CD4-positive, alpha-beta T cell treated with Interleukin-21 for 1 hour (primary cell): ENCODE measurements at regions not wholly inside any gene's neighbourhood (a gene's known extent, or its start where the extent isn't known, plus 50 kb on each side); places are given as distances from the start of the nearest gene placed in this dataset.

ENCODE experiments used
- DNase-seq: peaks from one replicate; pipeline ENCODE4 v3.0.0-alpha.2; 2020

- DNase-seq: no peak
Measured at GRCh38 chr1:57522575-57522974, 98.7 kb upstream of the DAB1 start.

- no peak for DNase-seq
Measured at GRCh38 chr1:57520743-57521515, 97.1 kb upstream of the DAB1 start.

- no peak for DNase-seq
Measured at GRCh38 chr1:57518496-57518895, 94.6 kb upstream of the DAB1 start.

- DNase-seq: no peak
Measured at GRCh38 chr1:57517587-57518374, 93.9 kb upstream of the DAB1 start.

GRCh38 chr1:57512386-57512785 lies 88.5 kb upstream of the DAB1 start:
- no peak for DNase-seq

GRCh38 chr1:57506941-57507340 lies 83.1 kb upstream of the DAB1 start:
- no peak for DNase-seq

- DNase-seq: no peak
Measured at GRCh38 chr1:57503337-57503736, 79.5 kb upstream of the DAB1 start.

- no peak for DNase-seq
Measured at GRCh38 chr1:57500136-57500830, 76.4 kb upstream of the DAB1 start.

- no peak for DNase-seq
Measured at GRCh38 chr1:57494530-57495079, 70.7 kb upstream of the DAB1 start.

GRCh38 chr1:57492586-57493226 lies 68.8 kb upstream of the DAB1 start:
- no peak for DNase-seq

- no peak for DNase-seq
Measured at GRCh38 chr1:57489358-57490036, 65.6 kb upstream of the DAB1 start.

GRCh38 chr1:57485643-57486042 lies 61.8 kb upstream of the DAB1 start:
- no peak for DNase-seq

- no peak for DNase-seq
Measured at GRCh38 chr1:57483954-57484353, 60.1 kb upstream of the DAB1 start.

- DNase-seq: no peak
Measured at GRCh38 chr1:57479471-57479870, 55.6 kb upstream of the DAB1 start.

GRCh38 chr1:57475366-57475765 lies 51.5 kb upstream of the DAB1 start:
- DNase-seq: no peak

- no peak for DNase-seq
Measured at GRCh38 chr1:57474137-57474750, 50.4 kb upstream of the DAB1 start.
